GM12872 (cell line): ENCODE measurements at regions not wholly inside any gene's neighbourhood (a gene's known extent, or its start where the extent isn't known, plus 50 kb on each side); places are given as distances from the start of the nearest gene placed in this dataset.

Experiments used
- CTCF ChIP-seq: IDR thresholded peaks from 3 replicates; pipeline ENCODE4 v1.5.1; 2011; ENCODE audit warnings: low read depth, mild to moderate bottlenecking, low read length, moderate library complexity; ENCODE audit not compliant: insufficient read depth

DNA sequence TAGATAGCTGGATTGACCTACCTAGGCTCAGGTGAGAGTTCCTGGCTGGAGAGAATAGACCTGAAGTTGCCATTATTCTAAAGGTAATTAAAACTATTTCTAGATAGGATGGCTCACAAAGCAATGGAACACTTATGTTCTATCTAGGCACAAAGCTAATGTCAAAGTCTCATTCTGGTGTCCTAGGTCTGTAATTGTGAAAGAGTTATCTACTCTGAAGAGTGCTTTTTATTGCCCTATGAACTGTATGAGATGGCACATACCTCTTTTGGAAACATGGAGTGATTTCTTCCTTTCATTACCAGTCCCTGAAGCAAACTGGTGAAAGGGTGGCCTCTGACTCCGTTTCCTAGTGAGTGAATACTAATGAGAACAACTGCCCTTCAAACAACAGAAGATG is 80.3 kb downstream of the MTNR1B start:
- no peak for TF ChIP-seq CTCF

DNA sequence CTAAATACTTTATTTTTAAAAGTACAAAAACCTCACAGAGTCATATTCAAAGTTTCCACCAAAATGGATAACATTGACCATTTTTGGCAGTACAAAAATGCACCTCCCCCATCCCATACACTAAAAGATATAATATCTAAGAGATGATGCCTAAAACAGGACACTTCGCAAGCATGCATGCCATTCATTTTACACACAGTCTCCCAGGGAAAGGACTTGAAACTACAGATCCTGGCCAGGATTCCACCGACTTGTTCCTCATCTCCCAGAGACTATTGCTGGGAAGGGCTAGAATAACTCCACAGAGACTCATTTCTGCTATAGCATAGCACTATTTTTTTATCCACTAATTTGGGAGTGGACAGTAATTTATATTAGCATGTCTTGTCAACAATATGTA is 81.7 kb downstream of the MTNR1B start:
- TF ChIP-seq CTCF, result no peak

DNA sequence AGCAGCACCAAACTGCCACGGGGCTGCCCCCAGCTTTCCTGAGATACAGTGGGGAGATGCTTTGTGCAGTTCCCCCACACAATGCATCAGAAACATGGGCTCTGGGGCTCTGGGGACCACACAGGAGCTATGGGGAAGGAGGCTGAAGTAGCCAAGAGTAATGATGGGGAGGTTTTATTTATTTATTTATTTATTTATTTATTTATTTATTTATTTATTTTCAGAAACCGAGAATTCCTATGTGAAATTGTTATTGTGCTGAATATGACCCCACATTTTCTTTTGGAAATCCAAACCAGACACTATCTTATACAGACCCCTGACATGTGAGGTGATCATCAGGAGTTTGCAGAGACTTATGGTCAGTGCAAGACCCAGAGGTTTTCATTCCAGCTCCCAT is 84.4 kb downstream of the MTNR1B start:
- no peak for TF ChIP-seq CTCF

GRCh38 chr11:93054279-93054678 is 84.8 kb downstream of the MTNR1B start:
- no peak for TF ChIP-seq CTCF

DNA sequence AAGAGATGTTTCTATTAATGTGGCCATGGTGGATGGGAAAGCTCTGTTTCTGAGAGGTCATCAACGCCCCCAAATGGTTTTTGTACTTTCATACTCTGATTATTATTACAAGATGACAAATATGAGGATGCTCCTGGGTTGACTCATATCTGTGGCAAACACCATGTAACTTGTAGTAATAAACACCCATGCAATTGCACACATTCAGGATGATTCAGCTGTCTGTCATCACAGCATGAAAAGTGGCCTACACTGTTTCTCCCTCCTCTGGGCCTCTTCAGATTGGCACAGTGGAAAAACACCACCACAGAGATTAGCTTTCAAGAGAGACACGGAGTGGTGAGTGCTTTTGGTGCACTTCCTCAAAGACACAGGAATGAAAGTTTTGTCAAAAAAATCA is 85.4 kb downstream of the MTNR1B start:
- no peak for TF ChIP-seq CTCF

DNA sequence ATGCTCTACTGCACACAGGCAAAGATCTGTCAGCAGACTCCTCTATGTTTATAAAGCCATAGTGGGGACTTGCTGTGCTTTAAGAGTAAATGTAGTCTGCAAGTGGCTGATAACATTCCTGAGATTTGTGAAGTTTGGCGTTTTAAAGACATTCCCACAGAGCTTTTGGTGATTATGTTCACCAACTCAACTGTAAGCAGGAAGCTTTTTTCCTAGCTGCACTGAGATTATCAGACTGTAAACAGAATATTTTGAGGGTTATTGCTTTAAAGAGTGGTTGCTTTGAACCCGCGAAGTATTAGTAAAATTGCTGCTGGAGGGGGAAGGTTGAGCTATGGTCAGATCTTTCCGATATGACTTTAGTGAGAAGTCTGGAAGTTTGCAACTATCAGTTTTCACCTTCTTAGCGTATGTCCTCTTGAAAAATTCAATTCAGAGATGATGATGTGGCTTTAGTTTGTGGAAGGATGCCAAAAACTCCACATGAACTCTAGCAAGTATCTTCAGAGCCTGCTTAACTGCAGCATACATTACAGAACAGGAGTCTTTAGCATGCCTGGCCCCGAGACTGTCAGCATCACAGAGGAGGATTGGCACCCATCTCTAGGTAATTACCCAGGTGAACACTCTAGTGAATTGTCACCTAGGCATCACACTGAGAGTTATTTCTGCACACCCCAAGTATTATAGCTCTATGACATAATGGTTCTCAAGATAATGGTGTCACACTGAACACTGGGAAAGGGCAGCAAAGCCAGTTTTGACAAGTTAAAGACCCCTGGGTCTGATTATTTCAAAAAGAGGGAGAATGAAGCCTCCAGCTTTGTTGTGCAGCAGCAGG is 89.9 kb downstream of the MTNR1B start:
- no peak for TF ChIP-seq CTCF

DNA sequence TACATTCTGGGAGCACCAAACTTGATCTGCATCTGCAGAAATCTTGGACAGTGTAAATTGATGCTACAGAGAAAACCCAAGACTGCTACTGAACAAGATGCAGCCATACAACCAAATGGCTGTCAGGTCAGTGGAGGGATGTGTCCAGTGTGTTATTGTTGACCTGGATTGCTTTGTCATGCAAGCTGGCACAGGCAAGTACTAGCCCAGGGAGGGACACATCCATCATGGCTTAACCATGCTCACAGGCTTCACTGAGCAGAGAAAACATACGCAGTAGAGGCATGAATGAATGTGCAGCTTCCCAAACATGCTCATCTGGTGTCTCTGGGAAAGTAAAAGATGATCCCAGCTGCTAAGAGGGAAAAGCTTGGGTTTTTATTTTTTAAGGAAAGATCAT is 93.6 kb downstream of the MTNR1B start:
- no peak for TF ChIP-seq CTCF
